ENCODE measurements at regions not wholly inside any gene's neighbourhood (a gene's known extent, or its start where the extent isn't known, plus 50 kb on each side); places are given as distances from the start of the nearest gene placed in this dataset.
A peak's percentile ranks its signal among the peaks of the same experiment; 100 is the strongest.

DNA sequence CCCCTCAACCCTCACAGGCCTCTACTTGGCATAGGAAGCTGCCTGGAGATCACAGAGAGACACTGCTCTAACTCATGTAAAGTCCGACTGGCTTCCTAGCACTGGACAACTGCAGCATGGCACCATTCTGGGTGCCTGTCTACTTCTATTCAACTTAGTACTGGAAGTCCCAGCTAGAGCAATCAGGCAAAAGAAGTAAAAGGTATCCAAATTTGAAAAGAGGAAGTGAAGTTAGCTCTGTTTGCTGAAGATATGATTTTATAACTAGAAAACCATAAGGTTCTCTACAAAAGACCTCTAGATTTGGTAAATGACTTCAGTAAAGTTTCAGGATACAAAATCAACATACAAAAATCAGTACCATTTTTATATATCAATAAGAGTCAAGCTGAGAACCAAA, 1017.6 kb downstream of the PCDH9 start:
- TF ChIP-seq, protein P1, sequence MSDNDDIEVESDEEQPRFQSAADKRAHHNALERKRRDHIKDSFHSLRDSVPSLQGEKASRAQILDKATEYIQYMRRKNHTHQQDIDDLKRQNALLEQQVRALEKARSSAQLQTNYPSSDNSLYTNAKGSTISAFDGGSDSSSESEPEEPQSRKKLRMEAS (IDR thresholded peaks at IDR 0.05): no peak
- TF ChIP-seq TEAD4 (IDR thresholded peaks at IDR 0.05): no peak
- TF ChIP-seq NFIC (IDR thresholded peaks at IDR 0.05): no peak

DNA sequence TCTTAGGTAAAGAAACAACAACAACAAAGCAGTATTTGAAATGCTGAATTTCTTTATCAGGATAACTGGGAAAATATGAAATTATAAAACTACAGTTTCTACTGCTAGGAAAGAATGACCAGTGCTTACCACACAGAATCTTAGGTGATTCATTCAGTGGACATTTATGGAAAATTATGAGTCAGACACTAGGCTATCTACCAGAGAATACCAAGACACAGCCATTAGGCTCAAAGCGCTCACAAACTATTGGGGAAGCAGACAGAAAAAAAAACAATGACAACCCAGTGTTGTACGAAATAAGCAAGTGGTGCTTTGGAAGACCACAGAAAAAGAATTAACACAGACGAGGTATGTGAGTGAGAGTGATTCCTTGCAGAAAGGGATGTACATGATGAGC, 1019.5 kb downstream of the PCDH9 start:
- TF ChIP-seq TEAD4 (IDR thresholded peaks at IDR 0.05): peak; percentile 41; the same call in 1 of the 2 replicates
- TF ChIP-seq TCF12 (IDR thresholded peaks at IDR 0.05; ENCODE audit: low read depth): no peak

DNA sequence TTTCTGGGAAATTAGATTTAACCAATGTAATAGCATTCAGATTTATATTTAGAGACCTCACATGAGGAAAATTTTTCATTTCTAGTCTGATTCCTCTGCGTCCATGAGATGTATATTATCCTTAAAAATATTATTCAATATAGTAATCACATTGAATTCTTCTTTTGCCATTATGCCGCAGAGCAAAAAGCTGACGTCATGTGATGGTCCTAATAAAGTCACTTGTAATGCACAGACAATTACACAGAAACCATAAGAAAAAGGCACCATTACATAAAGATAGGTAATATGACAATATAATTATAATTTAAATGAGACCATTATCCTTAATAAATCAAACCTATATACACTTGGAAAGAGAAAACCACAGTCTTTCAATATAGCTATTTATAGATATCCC, 1021.5 kb downstream of the PCDH9 start:
- TF ChIP-seq RAD21 (IDR thresholded peaks at IDR 0.05; ENCODE audit: low read depth) (no peak), ZBTB7A (IDR thresholded peaks at IDR 0.05; ENCODE audit: low read depth) (no peak), NFIC (IDR thresholded peaks at IDR 0.05) (no peak), EGR1 (IDR thresholded peaks at IDR 0.05) (no peak), TAF1 (IDR thresholded peaks at IDR 0.05; ENCODE audit: low read depth) (no peak)
- TF ChIP-seq, protein P2, sequence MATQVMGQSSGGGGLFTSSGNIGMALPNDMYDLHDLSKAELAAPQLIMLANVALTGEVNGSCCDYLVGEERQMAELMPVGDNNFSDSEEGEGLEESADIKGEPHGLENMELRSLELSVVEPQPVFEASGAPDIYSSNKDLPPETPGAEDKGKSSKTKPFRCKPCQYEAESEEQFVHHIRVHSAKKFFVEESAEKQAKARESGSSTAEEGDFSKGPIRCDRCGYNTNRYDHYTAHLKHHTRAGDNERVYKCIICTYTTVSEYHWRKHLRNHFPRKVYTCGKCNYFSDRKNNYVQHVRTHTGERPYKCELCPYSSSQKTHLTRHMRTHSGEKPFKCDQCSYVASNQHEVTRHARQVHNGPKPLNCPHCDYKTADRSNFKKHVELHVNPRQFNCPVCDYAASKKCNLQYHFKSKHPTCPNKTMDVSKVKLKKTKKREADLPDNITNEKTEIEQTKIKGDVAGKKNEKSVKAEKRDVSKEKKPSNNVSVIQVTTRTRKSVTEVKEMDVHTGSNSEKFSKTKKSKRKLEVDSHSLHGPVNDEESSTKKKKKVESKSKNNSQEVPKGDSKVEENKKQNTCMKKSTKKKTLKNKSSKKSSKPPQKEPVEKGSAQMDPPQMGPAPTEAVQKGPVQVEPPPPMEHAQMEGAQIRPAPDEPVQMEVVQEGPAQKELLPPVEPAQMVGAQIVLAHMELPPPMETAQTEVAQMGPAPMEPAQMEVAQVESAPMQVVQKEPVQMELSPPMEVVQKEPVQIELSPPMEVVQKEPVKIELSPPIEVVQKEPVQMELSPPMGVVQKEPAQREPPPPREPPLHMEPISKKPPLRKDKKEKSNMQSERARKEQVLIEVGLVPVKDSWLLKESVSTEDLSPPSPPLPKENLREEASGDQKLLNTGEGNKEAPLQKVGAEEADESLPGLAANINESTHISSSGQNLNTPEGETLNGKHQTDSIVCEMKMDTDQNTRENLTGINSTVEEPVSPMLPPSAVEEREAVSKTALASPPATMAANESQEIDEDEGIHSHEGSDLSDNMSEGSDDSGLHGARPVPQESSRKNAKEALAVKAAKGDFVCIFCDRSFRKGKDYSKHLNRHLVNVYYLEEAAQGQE (IDR thresholded peaks at IDR 0.05; ENCODE audit: low read depth): no peak
- TF ChIP-seq, protein P1 (IDR thresholded peaks at IDR 0.05): no peak
- TF ChIP-seq, protein P3, sequence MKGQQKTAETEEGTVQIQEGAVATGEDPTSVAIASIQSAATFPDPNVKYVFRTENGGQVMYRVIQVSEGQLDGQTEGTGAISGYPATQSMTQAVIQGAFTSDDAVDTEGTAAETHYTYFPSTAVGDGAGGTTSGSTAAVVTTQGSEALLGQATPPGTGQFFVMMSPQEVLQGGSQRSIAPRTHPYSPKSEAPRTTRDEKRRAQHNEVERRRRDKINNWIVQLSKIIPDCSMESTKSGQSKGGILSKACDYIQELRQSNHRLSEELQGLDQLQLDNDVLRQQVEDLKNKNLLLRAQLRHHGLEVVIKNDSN (IDR thresholded peaks at IDR 0.05): no peak

DNA sequence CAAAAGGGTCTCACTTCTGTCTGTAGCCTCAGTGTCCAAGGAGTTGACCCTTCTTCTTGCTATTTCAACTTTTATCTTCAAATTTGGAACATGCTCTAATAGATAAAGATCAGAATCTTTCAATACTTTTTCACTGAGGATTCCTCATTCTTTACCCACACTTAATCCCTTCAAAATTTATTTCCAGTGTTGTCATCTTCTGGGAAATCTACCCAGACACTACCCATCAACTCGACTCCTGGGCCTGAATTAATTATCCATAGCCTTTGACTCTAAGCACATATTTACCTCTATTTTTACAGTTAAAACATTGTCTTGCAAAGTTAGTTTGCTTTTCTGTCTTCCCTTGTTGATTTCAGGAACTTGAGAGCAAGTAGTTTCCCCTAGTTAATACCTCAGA, 1022.5 kb downstream of the PCDH9 start:
- TF ChIP-seq TCF12 (IDR thresholded peaks at IDR 0.05; ENCODE audit: low read depth) (no peak), ZBTB7A (IDR thresholded peaks at IDR 0.05; ENCODE audit: low read depth) (no peak), EP300 (IDR thresholded peaks at IDR 0.05; ENCODE audit: borderline replicate concordance) (no peak), EGR1 (IDR thresholded peaks at IDR 0.05) (no peak), YY1 (IDR thresholded peaks at IDR 0.05; ENCODE audit: low read depth) (no peak), RAD21 (IDR thresholded peaks at IDR 0.05; ENCODE audit: low read depth) (no peak), TEAD4 (IDR thresholded peaks at IDR 0.05) (no peak), CEBPB (IDR thresholded peaks at IDR 0.05) (no peak), CREB1 (IDR thresholded peaks at IDR 0.05; ENCODE audit: low read depth) (no peak), NFIC (IDR thresholded peaks at IDR 0.05) (no peak), TAF1 (IDR thresholded peaks at IDR 0.05; ENCODE audit: low read depth) (no peak), FOXM1 (IDR thresholded peaks at IDR 0.05; ENCODE audit: borderline replicate concordance, low read depth) (no peak)
- TF ChIP-seq, protein P2 (IDR thresholded peaks at IDR 0.05; ENCODE audit: low read depth): no peak
- TF ChIP-seq, protein P3 (IDR thresholded peaks at IDR 0.05): no peak
- TF ChIP-seq, protein P1 (IDR thresholded peaks at IDR 0.05): no peak

DNA sequence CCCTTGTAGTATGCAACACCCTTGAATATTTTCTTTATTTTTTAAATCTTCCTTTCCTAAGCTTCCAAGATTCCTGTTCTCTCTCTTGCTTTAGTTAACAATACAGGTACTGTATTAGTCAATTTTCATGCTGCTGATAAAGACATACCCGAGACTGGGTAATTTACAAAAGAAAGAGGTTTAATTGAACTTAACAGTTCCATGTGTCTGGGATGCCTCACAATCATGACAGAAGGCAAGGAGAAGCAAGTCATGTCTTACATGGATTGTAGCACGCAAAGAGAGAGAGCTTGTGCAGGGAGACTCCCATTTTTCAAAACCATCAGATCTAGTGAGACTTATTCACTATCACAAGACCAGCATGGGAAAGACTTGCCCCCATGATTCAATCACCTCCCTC, 1024.3 kb downstream of the PCDH9 start:
- no peak for TF ChIP-seq TCF12 (IDR thresholded peaks at IDR 0.05; ENCODE audit: low read depth)
- no peak for TF ChIP-seq ZBTB7A (IDR thresholded peaks at IDR 0.05; ENCODE audit: low read depth)
- TF ChIP-seq, protein P3 (IDR thresholded peaks at IDR 0.05): no peak
- no peak for TF ChIP-seq EGR1 (IDR thresholded peaks at IDR 0.05)
- no peak for TF ChIP-seq TAF1 (IDR thresholded peaks at IDR 0.05; ENCODE audit: low read depth)
- TF ChIP-seq CEBPB (IDR thresholded peaks at IDR 0.05): no peak
- TF ChIP-seq YY1 (IDR thresholded peaks at IDR 0.05; ENCODE audit: low read depth): no peak

DNA sequence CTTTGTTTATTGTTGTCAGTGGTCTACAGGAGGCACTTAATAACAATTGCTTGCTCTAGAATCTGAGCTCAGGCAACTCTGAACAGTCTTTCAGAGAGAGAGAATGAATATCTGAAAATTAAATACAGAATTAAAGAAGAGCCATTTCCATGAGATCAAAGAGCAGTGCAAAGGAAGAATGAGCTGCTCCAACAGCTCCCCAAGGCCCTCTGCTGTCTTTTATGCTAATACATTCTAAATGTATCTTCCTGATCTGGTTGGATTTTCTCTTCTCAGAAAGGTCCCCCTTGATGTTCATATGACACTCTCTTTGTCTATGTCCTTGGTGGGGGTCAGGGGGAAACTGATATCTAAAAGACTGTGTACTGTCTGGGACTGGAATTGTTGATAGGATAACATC, 1029.6 kb downstream of the PCDH9 start:
- TF ChIP-seq ZBTB7A (IDR thresholded peaks at IDR 0.05; ENCODE audit: low read depth) (no peak), TEAD4 (IDR thresholded peaks at IDR 0.05) (no peak), CEBPB (IDR thresholded peaks at IDR 0.05) (no peak), RAD21 (IDR thresholded peaks at IDR 0.05; ENCODE audit: low read depth) (peak; percentile 20; the same call in 1 of the 2 replicates)
